GM19463 (cell line): ENCODE measurements at regions not wholly inside any gene's neighbourhood (a gene's known extent, or its start where the extent isn't known, plus 50 kb on each side); places are given as distances from the start of the nearest gene placed in this dataset.
"Not testable (repeated sequence)": the region's sequence is repeated elsewhere in the genome, so short reads cannot be mapped to it uniquely, and the experiment has no call there.

Experiments used
- ATAC-seq: cut with Tn5 transposase; IDR thresholded peaks from one replicate; pipeline ENCODE4 v1.9.1; 2021; ENCODE audit warnings: mild to moderate bottlenecking, moderate library complexity; ENCODE audit not compliant: unreplicated experiment

GRCh38 chr5:126127371-126127770, 295.8 kb upstream of the GRAMD2B start:
- ATAC-seq = not testable (repeated sequence)

GRCh38 chr5:126129431-126129830, 293.8 kb upstream of the GRAMD2B start:
- no peak for ATAC-seq

GRCh38 chr5:126133424-126133823, 289.8 kb upstream of the GRAMD2B start:
- ATAC-seq = no peak

DNA sequence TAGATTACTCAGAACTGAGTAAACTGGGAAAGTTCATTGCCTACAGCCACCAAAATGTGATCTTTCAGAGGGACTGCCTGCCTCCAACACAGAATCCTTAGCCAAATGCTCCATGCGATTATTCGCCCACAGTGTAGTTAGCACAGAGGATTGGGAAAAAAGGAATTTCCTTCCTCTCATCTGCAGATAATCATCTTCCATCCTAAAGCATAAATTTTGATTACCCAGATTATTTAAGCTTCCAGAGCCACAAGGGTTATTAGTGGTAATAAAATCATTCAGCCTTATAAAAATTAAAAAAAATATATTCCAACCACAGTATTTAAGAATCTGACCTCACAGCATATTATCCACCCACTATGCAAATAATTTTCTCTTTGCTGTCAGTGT, 285.3 kb upstream of the GRAMD2B start:
- ATAC-seq = no peak

- ATAC-seq = no peak
These were observed 284.8 kb upstream of the GRAMD2B start for GRCh38 chr5:126138281-126138931.

DNA sequence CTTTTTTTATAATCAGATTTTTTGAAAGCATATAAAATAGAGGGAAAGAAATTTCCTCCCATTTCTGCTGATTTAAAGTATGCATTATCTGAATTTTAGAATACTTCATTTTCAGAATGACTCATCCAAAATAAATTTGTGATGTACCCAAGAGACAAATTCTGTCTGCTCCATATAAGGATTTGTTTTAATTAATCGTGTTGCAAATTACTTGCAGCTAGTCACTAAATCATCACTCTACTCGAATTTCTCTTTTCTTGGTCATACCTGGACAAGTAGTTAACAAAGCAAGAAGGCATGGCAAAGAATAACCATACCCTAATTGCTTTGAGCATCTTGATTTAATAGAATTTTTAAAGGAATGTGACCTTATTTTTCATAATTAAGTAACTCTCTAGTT, 284.1 kb upstream of the GRAMD2B start:
- no peak for ATAC-seq

DNA sequence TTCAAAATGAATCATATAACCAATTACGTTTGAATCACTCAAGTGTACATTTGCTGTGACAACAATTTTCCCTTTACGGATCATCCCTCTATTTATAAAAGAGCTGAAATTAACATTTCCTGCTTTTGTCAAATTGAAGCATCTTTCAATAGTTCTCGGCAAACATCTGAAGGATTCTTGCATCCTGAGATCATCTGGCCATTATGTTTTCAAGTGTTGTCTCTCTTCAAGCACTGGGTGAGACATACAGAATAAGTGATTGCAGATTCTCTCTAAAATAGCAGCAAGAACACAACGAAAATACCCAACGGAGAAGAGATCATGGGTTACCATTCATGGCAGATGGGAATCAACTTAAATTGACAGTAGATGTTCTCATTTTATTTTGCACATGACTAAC, 283.4 kb upstream of the GRAMD2B start:
- no peak for ATAC-seq

DNA sequence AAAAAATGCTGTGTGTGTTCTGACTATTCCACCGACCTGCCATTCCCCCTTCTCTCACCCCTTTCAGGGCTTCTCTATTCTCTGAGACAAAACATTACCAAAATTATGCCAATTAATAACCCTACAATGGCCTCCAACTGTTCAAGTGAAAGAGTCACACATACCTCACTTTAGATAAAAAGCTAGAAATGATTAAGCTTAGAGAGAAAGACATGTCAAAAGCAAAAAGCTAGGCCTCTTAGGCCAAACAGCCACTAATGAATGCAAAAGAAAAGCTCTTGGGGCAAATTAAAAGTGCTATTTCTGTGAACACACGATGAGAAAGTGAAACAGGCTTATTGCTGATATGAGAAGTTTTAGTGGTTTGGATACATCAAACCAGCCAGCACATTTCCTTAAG, 279.6 kb upstream of the GRAMD2B start:
- ATAC-seq = peak; percentile 74

DNA sequence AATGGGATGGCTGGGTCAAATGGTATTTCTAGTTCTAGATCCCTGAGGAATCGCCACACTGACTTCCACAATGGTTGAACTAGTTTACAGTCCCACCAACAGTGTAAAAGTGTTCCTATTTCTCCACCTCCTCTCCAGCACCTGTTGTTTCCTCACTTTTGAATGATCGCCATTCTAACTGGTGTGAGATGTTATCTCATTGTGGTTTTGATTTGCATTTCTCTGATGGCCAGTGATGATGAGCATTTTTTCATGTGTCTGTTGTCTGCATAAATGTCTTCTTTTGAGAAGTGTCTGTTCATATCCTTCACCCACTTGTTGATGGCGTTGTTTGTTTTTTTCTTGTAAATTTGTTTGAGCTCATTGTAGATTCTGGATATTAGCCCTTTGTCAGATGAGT, 272.9 kb upstream of the GRAMD2B start:
- ATAC-seq = not testable (repeated sequence)

DNA sequence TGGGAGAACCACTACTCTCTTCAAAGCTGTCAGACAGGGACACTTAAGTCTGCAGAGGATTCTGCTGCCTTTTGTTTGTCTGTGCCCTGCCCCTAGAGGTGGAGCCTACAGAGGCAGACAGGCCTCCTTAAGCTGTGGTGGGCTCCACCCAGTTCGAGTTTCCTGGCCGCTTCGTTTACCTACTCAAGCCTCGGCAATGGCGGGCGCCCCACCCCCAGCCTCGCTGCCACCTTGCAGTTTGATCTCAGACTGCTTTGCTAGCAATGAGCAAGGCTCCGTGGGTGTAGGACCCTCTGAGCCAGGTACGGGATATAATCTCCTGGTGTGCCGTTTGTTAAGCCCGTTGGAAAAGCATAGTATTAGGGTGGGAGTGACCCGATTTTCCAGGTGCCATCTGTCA, 267.9 kb upstream of the GRAMD2B start:
- ATAC-seq = not testable (repeated sequence)

- no peak for ATAC-seq
These were observed 256.8 kb upstream of the GRAMD2B start for GRCh38 chr5:126166368-126166767.

GRCh38 chr5:126168785-126169184, 254.4 kb upstream of the GRAMD2B start:
- ATAC-seq = no peak

DNA sequence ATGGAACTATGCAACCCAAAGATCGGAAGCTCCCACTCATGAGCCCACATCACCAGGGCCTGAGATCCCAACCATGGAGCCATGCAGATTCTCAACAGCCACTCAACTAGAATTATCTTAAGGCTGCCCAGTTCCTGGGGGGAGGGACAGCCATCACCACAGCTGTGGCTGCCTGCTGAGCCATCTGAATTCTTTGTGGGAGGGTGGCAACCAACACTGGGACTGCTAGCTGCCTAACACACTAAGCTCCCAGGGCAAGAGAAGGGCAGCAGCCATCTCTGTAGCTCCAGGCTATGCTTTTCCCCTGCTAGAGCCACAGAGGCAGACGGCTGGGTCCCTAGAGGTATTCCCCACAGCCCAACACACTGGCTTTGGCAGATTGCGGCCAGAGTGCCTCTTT, 251.3 kb upstream of the GRAMD2B start:
- no peak for ATAC-seq

DNA sequence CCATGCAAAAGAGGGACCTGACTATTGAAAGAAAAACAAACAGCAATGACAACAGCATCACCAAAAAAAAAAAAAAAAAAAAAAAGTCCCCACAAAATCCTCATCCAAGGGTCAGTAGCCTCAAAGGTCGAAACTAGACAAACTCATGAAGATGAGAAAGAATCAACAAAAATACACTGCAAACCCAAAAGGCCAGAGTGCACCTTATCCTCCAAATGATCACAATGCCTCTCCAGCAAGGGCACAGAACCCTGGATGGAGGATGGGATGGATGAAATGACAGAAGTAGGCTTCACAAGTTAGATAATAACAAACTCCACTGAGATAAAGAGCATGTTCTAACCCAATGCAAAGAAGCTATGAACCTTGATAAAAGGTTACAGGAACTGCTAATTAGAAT, 250.4 kb upstream of the GRAMD2B start:
- no peak for ATAC-seq

DNA sequence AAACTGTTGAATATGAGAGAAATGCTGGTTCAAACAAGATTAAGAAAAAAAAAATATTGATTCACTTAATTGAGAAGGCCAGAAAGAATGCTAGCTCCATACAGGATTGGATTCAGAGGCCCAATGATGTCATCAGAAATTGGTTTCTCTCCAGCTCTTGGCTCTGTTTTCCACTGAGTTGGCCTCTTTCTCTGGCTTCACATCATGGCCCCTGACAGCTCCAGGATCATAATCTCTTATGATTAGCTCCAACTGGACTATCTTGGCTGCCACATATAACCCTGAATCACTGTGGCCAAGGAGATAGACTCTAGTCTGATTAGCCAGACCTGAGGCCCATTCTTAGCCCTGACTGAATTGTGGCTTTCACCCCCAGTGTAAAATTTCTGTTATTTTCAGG, 244.7 kb upstream of the GRAMD2B start:
- no peak for ATAC-seq

DNA sequence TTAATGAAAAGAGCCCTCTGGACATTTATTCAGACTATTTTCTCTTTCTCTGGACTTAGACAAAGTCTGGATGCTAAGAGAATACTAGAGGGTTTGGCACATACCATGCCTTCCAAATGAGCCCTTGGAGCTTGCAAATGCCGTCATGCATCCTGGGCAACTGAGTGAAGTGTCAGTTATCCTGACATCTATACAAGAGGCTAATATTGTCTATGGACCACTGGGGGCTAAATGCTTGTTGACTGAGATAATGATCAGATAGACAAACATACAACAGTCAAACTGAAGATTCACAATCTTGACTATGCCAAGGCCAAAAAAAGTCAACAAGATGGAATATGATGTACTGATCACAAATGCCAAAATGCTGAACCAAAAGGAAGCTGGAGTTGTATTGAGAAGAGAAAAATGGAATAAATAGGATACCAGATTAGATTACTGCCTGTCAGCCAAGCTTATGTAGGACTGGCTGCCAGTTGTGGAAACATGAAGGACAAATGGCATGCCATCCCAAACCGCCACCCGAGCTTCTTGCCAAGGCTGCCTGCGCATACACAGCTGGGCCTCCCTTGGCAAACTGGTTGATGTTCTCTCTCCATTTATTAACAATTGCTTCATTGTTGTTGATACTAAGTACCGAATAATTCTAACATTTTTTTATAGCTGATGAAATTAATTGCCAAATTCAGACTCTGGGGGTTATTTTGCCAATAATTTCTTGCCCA, 240.1 kb upstream of the GRAMD2B start:
- ATAC-seq = no peak

DNA sequence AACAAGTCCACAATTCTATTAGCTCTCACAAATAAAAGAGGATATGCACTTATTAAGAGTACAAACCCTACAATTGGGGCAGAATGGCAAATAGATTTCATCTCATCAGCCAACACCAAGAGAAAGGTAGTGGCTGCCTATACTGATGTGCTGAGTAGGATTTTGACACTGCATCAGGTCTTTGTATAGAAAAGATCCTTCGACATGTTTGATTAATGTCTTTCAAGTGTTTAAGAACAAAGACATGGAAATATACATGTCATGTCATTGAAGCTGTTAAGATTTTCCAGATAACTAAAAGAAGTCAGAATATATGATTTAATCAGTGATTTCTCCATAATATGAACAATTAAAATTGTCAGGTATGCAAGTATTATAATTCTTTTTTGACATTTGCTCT, 238.7 kb upstream of the GRAMD2B start:
- ATAC-seq = no peak

GRCh38 chr5:126186210-126186609, 237.0 kb upstream of the GRAMD2B start:
- ATAC-seq = no peak

DNA sequence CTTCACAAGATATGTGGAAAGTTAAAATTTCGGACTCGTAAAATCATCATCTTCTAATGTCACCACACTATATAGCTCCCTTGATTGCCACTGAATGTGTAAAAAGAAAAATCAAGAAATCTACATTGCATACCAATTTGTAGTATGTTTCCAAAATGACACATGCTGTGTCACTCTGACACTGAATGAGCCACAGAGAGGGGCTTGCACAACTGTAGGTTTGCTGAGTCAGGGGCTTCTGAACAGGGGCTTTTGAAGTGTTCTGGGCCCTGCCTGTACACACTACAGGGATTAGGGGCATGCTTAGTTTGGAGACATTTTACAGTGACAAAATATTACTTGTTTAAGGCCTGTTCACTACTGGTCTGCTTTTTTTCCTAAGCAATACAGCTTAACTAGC, 234.4 kb upstream of the GRAMD2B start:
- no peak for ATAC-seq

DNA sequence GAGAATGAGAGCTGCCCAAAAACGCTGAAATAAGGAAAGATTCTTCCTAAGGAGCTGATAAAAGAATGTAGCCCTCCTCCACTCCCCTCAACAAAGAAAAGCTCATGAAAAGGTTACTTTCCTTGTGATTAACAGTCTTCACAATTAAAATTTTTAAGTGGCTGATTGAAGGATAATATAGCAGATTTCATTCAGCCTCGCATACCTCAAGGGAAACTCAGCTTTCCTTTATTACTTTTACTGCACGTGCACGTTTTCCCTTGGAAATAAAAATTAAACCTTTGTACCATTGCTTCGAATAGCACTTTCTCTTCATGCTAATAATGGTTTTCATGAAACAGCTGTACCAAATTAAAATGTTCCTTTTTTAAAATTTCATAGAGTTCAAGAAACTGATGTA, 234.0 kb upstream of the GRAMD2B start:
- ATAC-seq = no peak

- ATAC-seq = no peak
These were observed 233.3 kb upstream of the GRAMD2B start for GRCh38 chr5:126189862-126190261.

- no peak for ATAC-seq
These were observed 231.0 kb upstream of the GRAMD2B start for GRCh38 chr5:126192226-126192625.
